ENCODE measurements at regions not wholly inside any gene's neighbourhood (a gene's known extent, or its start where the extent isn't known, plus 50 kb on each side); places are given as distances from the start of the nearest gene placed in this dataset.

GRCh38 chr4:36000941-36001557, 243.3 kb downstream of the ARAP2 start:
- no peak for DNase-seq (ENCODE audit: low read depth, low spot score)

DNA sequence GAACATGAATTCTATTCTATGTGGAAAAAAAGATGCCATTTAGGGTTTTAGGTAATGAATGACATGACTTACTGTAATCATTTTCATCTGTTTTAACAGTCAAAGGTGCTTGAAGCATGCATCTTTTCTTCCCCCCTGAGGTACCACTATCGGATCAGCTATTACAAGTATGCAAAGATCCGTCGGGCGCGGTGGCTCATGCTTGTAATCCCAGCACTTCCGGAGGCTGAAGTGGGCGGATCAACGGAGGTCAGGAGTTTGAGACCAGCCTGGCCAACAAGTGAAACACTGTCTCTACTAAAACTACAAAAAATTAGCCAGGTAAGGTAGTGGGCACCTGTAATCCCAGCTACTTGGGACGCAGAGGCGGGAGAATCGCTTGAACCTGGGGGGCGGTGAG, 241.3 kb downstream of the ARAP2 start:
- DNase-seq (ENCODE audit: low read depth, low spot score) = no peak

DNA sequence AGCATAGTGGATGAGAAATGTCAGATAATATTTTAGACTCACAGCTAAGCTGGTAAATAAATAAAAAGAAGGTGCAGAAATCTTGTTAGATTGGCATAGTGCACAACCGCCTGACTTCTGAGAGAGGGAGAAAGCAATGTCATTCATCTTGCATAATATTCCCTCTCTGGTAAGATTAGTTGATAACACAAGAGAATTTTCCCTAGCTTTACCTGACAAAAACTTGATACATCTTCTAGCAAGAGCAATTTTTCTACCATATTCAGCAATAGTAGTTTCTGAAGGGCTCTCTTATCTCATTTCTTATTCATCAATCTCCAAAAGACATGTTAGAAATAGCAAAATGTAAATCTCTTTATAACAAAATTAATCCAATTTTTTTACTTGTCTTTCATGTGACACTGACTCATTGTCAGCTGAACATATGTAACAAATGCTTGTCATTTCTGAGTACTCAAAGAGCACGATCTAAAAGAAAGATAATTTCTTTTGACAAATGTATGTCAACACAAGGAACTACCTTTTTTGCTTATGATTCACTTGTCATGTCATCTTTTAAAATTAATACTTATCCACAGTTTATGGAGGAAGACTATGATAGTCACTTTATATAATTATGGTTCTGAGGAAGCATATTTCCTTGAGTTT, 240.0 kb downstream of the ARAP2 start:
- DNase-seq (ENCODE audit: low read depth, low spot score) = no peak

DNA sequence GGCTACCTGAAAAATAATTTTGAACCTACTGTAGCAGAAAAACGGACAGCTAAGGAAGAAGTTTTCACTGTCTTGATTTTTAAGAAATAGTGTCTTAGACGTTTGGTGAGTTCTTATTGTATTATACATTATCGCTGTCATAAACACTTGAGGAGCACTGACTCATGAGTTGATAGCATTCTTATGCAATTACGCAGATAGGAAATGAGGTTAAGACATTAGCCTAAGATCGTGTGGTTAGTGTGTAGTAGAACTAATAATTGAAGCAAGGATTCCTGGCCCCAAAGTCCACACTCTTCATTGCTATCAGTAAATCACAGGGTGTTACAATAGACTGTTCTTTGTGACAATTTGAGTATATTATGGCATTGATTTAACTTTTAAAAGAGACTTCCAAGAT, 238.1 kb downstream of the ARAP2 start:
- DNase-seq (ENCODE audit: low read depth, low spot score) = no peak

DNA sequence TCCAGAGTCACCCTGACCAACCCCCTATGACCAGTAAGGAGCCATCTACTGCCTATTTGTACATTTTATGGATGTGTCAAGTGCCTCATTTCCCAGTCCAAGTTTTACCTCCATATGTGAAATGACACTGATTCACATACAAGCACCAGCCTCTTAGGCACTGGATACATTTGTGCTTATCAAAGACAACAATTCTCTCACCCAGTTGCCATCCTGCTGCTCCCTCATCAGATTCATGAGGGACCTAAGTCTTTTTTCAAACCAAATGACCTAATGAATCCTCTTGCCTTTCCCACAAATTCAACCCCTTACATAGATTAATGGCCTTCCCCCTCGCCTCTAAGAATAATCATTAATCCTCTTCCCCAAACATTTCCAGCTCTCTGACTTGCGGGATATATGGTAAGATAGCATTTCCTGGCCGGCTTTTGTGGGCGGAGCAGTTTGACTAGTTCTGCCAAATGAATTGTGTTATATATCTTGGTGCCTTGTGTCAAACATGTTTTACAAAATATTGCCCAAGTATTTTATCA, 233.9 kb downstream of the ARAP2 start:
- no peak for DNase-seq (ENCODE audit: low read depth, low spot score)

DNA sequence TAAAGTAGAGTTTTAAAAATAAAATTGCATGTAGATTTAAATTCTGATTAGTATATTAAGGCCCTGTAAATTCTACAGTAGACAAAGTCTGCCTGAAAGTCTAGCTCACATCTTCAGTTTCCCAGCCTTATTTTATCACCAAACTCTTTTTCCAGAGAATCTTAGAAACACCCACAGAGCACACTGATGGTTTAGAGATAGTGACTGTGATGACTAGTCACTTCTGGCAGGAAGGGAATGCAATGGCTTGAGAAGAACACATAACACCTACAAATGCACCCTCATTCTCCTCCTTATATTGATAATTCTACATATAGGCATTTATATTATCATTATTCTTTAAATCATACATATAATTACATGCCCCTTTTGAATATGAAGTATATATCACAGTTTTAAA, 232.9 kb downstream of the ARAP2 start:
- DNase-seq (ENCODE audit: low read depth, low spot score) = no peak

GRCh38 chr4:36012503-36012902, 231.8 kb downstream of the ARAP2 start:
- no peak for DNase-seq (ENCODE audit: low read depth, low spot score)

- no peak for DNase-seq (ENCODE audit: low read depth, low spot score)
Measured at GRCh38 chr4:36013206-36013605, 231.1 kb downstream of the ARAP2 start.
